ENCODE measurements at regions not wholly inside any gene's neighbourhood (a gene's known extent, or its start where the extent isn't known, plus 50 kb on each side); places are given as distances from the start of the nearest gene placed in this dataset.

GRCh38 chr13:109650861-109651260 is 135.5 kb downstream of the IRS2 start:
- TF ChIP-seq, protein P1, sequence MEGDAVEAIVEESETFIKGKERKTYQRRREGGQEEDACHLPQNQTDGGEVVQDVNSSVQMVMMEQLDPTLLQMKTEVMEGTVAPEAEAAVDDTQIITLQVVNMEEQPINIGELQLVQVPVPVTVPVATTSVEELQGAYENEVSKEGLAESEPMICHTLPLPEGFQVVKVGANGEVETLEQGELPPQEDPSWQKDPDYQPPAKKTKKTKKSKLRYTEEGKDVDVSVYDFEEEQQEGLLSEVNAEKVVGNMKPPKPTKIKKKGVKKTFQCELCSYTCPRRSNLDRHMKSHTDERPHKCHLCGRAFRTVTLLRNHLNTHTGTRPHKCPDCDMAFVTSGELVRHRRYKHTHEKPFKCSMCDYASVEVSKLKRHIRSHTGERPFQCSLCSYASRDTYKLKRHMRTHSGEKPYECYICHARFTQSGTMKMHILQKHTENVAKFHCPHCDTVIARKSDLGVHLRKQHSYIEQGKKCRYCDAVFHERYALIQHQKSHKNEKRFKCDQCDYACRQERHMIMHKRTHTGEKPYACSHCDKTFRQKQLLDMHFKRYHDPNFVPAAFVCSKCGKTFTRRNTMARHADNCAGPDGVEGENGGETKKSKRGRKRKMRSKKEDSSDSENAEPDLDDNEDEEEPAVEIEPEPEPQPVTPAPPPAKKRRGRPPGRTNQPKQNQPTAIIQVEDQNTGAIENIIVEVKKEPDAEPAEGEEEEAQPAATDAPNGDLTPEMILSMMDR (tag by site-specific recombination; IDR thresholded peaks at IDR 0.05) = no peak
- TF ChIP-seq ZNF366 (tag by site-specific recombination; conservative IDR thresholded peaks at IDR 0.05) (no peak), ZNF513 (tag by site-specific recombination; IDR thresholded peaks at IDR 0.05) (no peak)
